ENCODE measurements at regions not wholly inside any gene's neighbourhood (a gene's known extent, or its start where the extent isn't known, plus 50 kb on each side); places are given as distances from the start of the nearest gene placed in this dataset.

- no peak overlapping the region for H3K23ac ChIP-seq (ENCODE audit: low read length in 2 of 2)
- H2BK120ac ChIP-seq (ENCODE audit: low read depth, low read length) = no peak overlapping the region
- no peak overlapping the region for H2AFZ ChIP-seq (ENCODE audit: low read depth, low read length)
- no peak overlapping the region for H3K14ac ChIP-seq (ENCODE audit: low read length in 2 of 2)
- H3K9ac ChIP-seq (ENCODE audit: low read length) = no peak overlapping the region
- no peak overlapping the region for H4K91ac ChIP-seq (ENCODE audit: low read length)
- H2BK5ac ChIP-seq (ENCODE audit: low read depth, low read length, poor library complexity, severe bottlenecking) = no peak overlapping the region
- H2BK15ac ChIP-seq (ENCODE audit: low read depth, poor library complexity, severe bottlenecking) = no peak overlapping the region
- H3K36me3 ChIP-seq (ENCODE audit: control insufficient read depth in 1 of 2, insufficient read depth in 2 of 2, low read depth in 1 of 2, low read length in 2 of 2) = no peaks in the 10 kb centered on the region
- WGBS = no CpG with 5 or more reads among the region's 1 CpG
- H3K27ac ChIP-seq (ENCODE audit: low read length, poor library complexity, severe bottlenecking) = no peak overlapping the region
- H3K4me3 ChIP-seq (ENCODE audit: insufficient read depth in 1 of 2, low read depth in 1 of 2, low read length in 2 of 2) = no peak overlapping the region
- no peak overlapping the region for H4K8ac ChIP-seq (ENCODE audit: low read length)
- no peak overlapping the region for H3K18ac ChIP-seq (ENCODE audit: low read depth in 1 of 2, low read length in 2 of 2)
- H3K4me2 ChIP-seq (ENCODE audit: low read length, poor library complexity, severe bottlenecking) = no peak overlapping the region
- no peak for DNase-seq
- H3K9me3 ChIP-seq (ENCODE audit: control insufficient read depth, low read length) = peaks cover 3% of the 10 kb centered on the region
- no peak overlapping the region for H3K4ac ChIP-seq (ENCODE audit: low read depth in 1 of 2, low read length in 2 of 2)
- no peak overlapping the region for H2BK12ac ChIP-seq (ENCODE audit: low read length in 2 of 2)
- H3K79me1 ChIP-seq (replicated peaks; ENCODE audit: low read length, poor library complexity, severe bottlenecking) = no peaks in the 10 kb centered on the region
- H2AK5ac ChIP-seq (ENCODE audit: low read length, severe bottlenecking) = no peak overlapping the region
- no peaks in the 10 kb centered on the region for H3K27me3 ChIP-seq (ENCODE audit: control insufficient read depth in 1 of 2, insufficient read depth in 1 of 2, low read length in 2 of 2)
- no peaks in the 10 kb centered on the region for H3K4me1 ChIP-seq (ENCODE audit: control insufficient read depth, insufficient read depth, low read depth, low read length)
Observed at GRCh38 chr10:89114846-89115625, 92.1 kb downstream of the CH25H start.

- no peak overlapping the region for H2AFZ ChIP-seq (ENCODE audit: low read depth, low read length)
- no CpG with 5 or more reads among the region's 3 CpGs for WGBS
Observed at GRCh38 chr10:89102735-89103134, 104.4 kb downstream of the CH25H start.

GRCh38 chr10:89101943-89102342, 105.2 kb downstream of the CH25H start:
- H3K23ac ChIP-seq (ENCODE audit: low read length in 2 of 2) = no peak overlapping the region
- no peak overlapping the region for H3K4me3 ChIP-seq (ENCODE audit: insufficient read depth in 1 of 2, low read depth in 1 of 2, low read length in 2 of 2)
- no peak overlapping the region for H2AK5ac ChIP-seq (ENCODE audit: low read length, severe bottlenecking)
- DNase-seq = no peak
- no peak overlapping the region for H3K14ac ChIP-seq (ENCODE audit: low read length in 2 of 2)
- H3K27ac ChIP-seq (ENCODE audit: low read length, poor library complexity, severe bottlenecking) = no peak overlapping the region
- no peaks in the 10 kb centered on the region for H3K79me1 ChIP-seq (replicated peaks; ENCODE audit: low read length, poor library complexity, severe bottlenecking)
- H4K91ac ChIP-seq (ENCODE audit: low read length) = no peak overlapping the region
- no peak overlapping the region for H2BK15ac ChIP-seq (ENCODE audit: low read depth, poor library complexity, severe bottlenecking)
- no peak overlapping the region for H2BK120ac ChIP-seq (ENCODE audit: low read depth, low read length)
- no peak overlapping the region for H2BK5ac ChIP-seq (ENCODE audit: low read depth, low read length, poor library complexity, severe bottlenecking)
- H2AFZ ChIP-seq (ENCODE audit: low read depth, low read length) = no peak overlapping the region
- 83% methylated on average over 3 of the region's 4 CpGs for WGBS
- no peaks in the 10 kb centered on the region for H3K4me1 ChIP-seq (ENCODE audit: control insufficient read depth, insufficient read depth, low read depth, low read length)
- no peaks in the 10 kb centered on the region for H3K27me3 ChIP-seq (ENCODE audit: control insufficient read depth in 1 of 2, insufficient read depth in 1 of 2, low read length in 2 of 2)
- no peaks in the 10 kb centered on the region for H3K36me3 ChIP-seq (ENCODE audit: control insufficient read depth in 1 of 2, insufficient read depth in 2 of 2, low read depth in 1 of 2, low read length in 2 of 2)
- H3K9me3 ChIP-seq (ENCODE audit: control insufficient read depth, low read length) = no peaks in the 10 kb centered on the region
- H4K8ac ChIP-seq (ENCODE audit: low read length) = no peak overlapping the region
- H3K9ac ChIP-seq (ENCODE audit: low read length) = no peak overlapping the region
- H3K4ac ChIP-seq (ENCODE audit: low read depth in 1 of 2, low read length in 2 of 2) = no peak overlapping the region
- no peak overlapping the region for H2BK12ac ChIP-seq (ENCODE audit: low read length in 2 of 2)
- H3K18ac ChIP-seq (ENCODE audit: low read depth in 1 of 2, low read length in 2 of 2) = no peak overlapping the region
- H3K4me2 ChIP-seq (ENCODE audit: low read length, poor library complexity, severe bottlenecking) = no peak overlapping the region

More at GRCh38 chr10:89102735-89103134, 104.4 kb downstream of the CH25H start:
- Histone ChIP-seq H3K18ac (ENCODE audit: low read depth in 1 of 2, low read length in 2 of 2) (no peak overlapping the region), H3K27me3 (ENCODE audit: control insufficient read depth in 1 of 2, insufficient read depth in 1 of 2, low read length in 2 of 2) (no peaks in the 10 kb centered on the region), H3K79me1 (replicated peaks; ENCODE audit: low read length, poor library complexity, severe bottlenecking) (no peaks in the 10 kb centered on the region), H3K27ac (ENCODE audit: low read length, poor library complexity, severe bottlenecking) (no peak overlapping the region), H2BK120ac (ENCODE audit: low read depth, low read length) (no peak overlapping the region), H4K8ac (ENCODE audit: low read length) (no peak overlapping the region), H3K4me1 (ENCODE audit: control insufficient read depth, insufficient read depth, low read depth, low read length) (no peaks in the 10 kb centered on the region), H2BK5ac (ENCODE audit: low read depth, low read length, poor library complexity, severe bottlenecking) (no peak overlapping the region), H3K36me3 (ENCODE audit: control insufficient read depth in 1 of 2, insufficient read depth in 2 of 2, low read depth in 1 of 2, low read length in 2 of 2) (no peaks in the 10 kb centered on the region), H3K4me3 (ENCODE audit: insufficient read depth in 1 of 2, low read depth in 1 of 2, low read length in 2 of 2) (no peak overlapping the region), H4K91ac (ENCODE audit: low read length) (no peak overlapping the region), H2BK15ac (ENCODE audit: low read depth, poor library complexity, severe bottlenecking) (no peak overlapping the region), H3K9me3 (ENCODE audit: control insufficient read depth, low read length) (peaks cover 3% of the 10 kb centered on the region), H3K4me2 (ENCODE audit: low read length, poor library complexity, severe bottlenecking) (no peak overlapping the region), H3K4ac (ENCODE audit: low read depth in 1 of 2, low read length in 2 of 2) (no peak overlapping the region), H2AK5ac (ENCODE audit: low read length, severe bottlenecking) (no peak overlapping the region), H2BK12ac (ENCODE audit: low read length in 2 of 2) (no peak overlapping the region), H3K23ac (ENCODE audit: low read length in 2 of 2) (no peak overlapping the region), H3K9ac (ENCODE audit: low read length) (no peak overlapping the region), H3K14ac (ENCODE audit: low read length in 2 of 2) (no peak overlapping the region)
- DNase-seq = no peak

- H3K23ac ChIP-seq (ENCODE audit: low read length in 2 of 2) = no peak overlapping the region
- H4K8ac ChIP-seq (ENCODE audit: low read length) = no peak overlapping the region
- H3K4me1 ChIP-seq (ENCODE audit: control insufficient read depth, insufficient read depth, low read depth, low read length) = no peaks in the 10 kb centered on the region
- H3K4me2 ChIP-seq (ENCODE audit: low read length, poor library complexity, severe bottlenecking) = no peak overlapping the region
- 59% methylated on average over 3 of the region's 4 CpGs for WGBS
- no peak overlapping the region for H2BK12ac ChIP-seq (ENCODE audit: low read length in 2 of 2)
- no peak overlapping the region for H2BK5ac ChIP-seq (ENCODE audit: low read depth, low read length, poor library complexity, severe bottlenecking)
- no peaks in the 10 kb centered on the region for H3K79me1 ChIP-seq (replicated peaks; ENCODE audit: low read length, poor library complexity, severe bottlenecking)
- peak; percentile 49 for DNase-seq
- H2BK120ac ChIP-seq (ENCODE audit: low read depth, low read length) = no peak overlapping the region
- H3K9ac ChIP-seq (ENCODE audit: low read length) = peak overlapping the region; percentile 41
- H2AK5ac ChIP-seq (ENCODE audit: low read length, severe bottlenecking) = no peak overlapping the region
- no peak overlapping the region for H3K4me3 ChIP-seq (ENCODE audit: insufficient read depth in 1 of 2, low read depth in 1 of 2, low read length in 2 of 2)
- no peak overlapping the region for H2AFZ ChIP-seq (ENCODE audit: low read depth, low read length)
- no peak overlapping the region for H2BK15ac ChIP-seq (ENCODE audit: low read depth, poor library complexity, severe bottlenecking)
- H3K4ac ChIP-seq (ENCODE audit: low read depth in 1 of 2, low read length in 2 of 2) = no peak overlapping the region
- H4K91ac ChIP-seq (ENCODE audit: low read length) = no peak overlapping the region
- H3K14ac ChIP-seq (ENCODE audit: low read length in 2 of 2) = no peak overlapping the region
- H3K36me3 ChIP-seq (ENCODE audit: control insufficient read depth in 1 of 2, insufficient read depth in 2 of 2, low read depth in 1 of 2, low read length in 2 of 2) = no peaks in the 10 kb centered on the region
- no peak overlapping the region for H3K18ac ChIP-seq (ENCODE audit: low read depth in 1 of 2, low read length in 2 of 2)
- no peaks in the 10 kb centered on the region for H3K27me3 ChIP-seq (ENCODE audit: control insufficient read depth in 1 of 2, insufficient read depth in 1 of 2, low read length in 2 of 2)
- H3K27ac ChIP-seq (ENCODE audit: low read length, poor library complexity, severe bottlenecking) = no peak overlapping the region
- no peaks in the 10 kb centered on the region for H3K9me3 ChIP-seq (ENCODE audit: control insufficient read depth, low read length)
Observed at GRCh38 chr10:89100680-89101079, 106.4 kb downstream of the CH25H start.
